ENCODE measurements at regions not wholly inside any gene's neighbourhood (a gene's known extent, or its start where the extent isn't known, plus 50 kb on each side); places are given as distances from the start of the nearest gene placed in this dataset.

GRCh38 chr5:26737348-26738265, 300.8 kb downstream of the CDH9 start:
- intact Hi-C loops (cut with DNase I; ENCODE audit: low total_unique reads) = no loop called here

DNA sequence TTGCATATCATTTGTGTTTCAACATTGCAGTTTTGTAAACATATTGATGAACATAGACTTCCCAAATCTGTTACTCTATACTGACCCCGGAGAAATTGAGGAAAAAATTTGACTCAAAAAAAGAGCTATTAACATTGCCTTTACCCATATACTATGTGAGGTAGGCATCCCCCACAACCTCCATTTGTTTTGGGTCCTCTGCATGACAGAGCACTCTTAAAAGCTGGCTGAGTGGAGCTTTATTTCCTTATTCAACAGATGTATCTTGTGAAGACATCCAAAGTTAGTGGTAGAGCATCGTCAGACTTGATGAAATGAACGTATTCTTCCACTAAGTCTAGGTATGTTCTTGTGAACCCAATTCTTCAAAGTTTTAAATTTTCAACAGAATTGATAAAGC, 310.5 kb downstream of the CDH9 start:
- no peak overlapping the region for H3K4me3 ChIP-seq
- H3K27me3 ChIP-seq = no peaks in the 10 kb centered on the region
- intact Hi-C loops (cut with DNase I; ENCODE audit: low total_unique reads) (no loop called here), in situ Hi-C loops (cut with MboI; ENCODE audit: low sequenced_read_pairs in 4 of 4) (no loop called here)
- no peak for DNase-seq
- TF ChIP-seq POLR2A (IDR thresholded peaks at IDR 0.05) = no peak
- no peak overlapping the region for H3K27ac ChIP-seq
- no peaks in the 10 kb centered on the region for H3K4me1 ChIP-seq
- no peak for ATAC-seq
- H3K9me3 ChIP-seq = no peaks in the 10 kb centered on the region
- H3K36me3 ChIP-seq = no peaks in the 10 kb centered on the region

More at GRCh38 chr5:26737348-26738265, 300.8 kb downstream of the CDH9 start:
- H3K27ac ChIP-seq = no peak overlapping the region
- TF ChIP-seq POLR2A (IDR thresholded peaks at IDR 0.05) = no peak
- TF ChIP-seq CTCF (IDR thresholded peaks at IDR 0.05 in 4 of 5, conservative IDR thresholded peaks at IDR 0.05 in 1 of 5) = no peak
- H3K27me3 ChIP-seq = no peaks in the 10 kb centered on the region
- no peak for ATAC-seq
- in situ Hi-C loops (cut with MboI; ENCODE audit: low sequenced_read_pairs in 4 of 4) = no loop called here
- no peak for DNase-seq
- no peak overlapping the region for H3K4me3 ChIP-seq
- no peaks in the 10 kb centered on the region for H3K36me3 ChIP-seq
- H3K4me1 ChIP-seq = no peaks in the 10 kb centered on the region
- H3K9me3 ChIP-seq = no peaks in the 10 kb centered on the region

DNA sequence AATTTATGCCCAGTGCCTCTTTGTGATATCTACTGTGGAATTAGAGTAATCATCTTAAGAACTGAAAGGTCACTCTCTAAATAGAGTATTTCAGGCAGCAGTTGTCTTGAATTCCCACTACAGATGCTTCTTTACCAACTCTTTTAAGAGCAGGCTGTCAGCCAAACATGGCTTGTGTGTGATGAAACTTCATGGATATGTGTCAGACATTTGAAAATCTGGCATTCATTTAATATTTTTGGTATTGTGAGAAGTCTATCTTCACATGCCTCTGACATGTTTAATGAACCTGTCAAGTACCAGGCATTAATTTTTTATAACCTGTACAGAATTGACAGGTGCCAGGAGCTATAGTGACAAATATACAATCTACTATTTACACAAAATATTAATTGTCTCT, 318.6 kb downstream of the CDH9 start:
- H3K27ac ChIP-seq = no peak overlapping the region
- DNase-seq (no peak), ATAC-seq (no peak)
- no peaks in the 10 kb centered on the region for H3K9me3 ChIP-seq
- no peaks in the 10 kb centered on the region for H3K27me3 ChIP-seq
- in situ Hi-C loops (cut with MboI; ENCODE audit: low sequenced_read_pairs in 4 of 4) = no loop called here
- H3K4me3 ChIP-seq = no peak overlapping the region
- H3K36me3 ChIP-seq = no peaks in the 10 kb centered on the region
- TF ChIP-seq POLR2A (IDR thresholded peaks at IDR 0.05) (no peak), CTCF (IDR thresholded peaks at IDR 0.05 in 4 of 5, conservative IDR thresholded peaks at IDR 0.05 in 1 of 5) (no peak)
- intact Hi-C loops (cut with DNase I; ENCODE audit: low total_unique reads) = no loop called here
- H3K4me1 ChIP-seq = no peaks in the 10 kb centered on the region

- in situ Hi-C loops (cut with MboI; ENCODE audit: low sequenced_read_pairs in 4 of 4) (no loop called here), intact Hi-C loops (cut with DNase I; ENCODE audit: low total_unique reads) (no loop called here)
- Histone ChIP-seq H3K4me1 (no peaks in the 10 kb centered on the region), H3K27ac (no peak overlapping the region), H3K9me3 (no peaks in the 10 kb centered on the region), H3K27me3 (no peaks in the 10 kb centered on the region), H3K4me3 (no peak overlapping the region), H3K36me3 (no peaks in the 10 kb centered on the region)
- no peak for TF ChIP-seq POLR2A (IDR thresholded peaks at IDR 0.05)
- DNase-seq (no peak), ATAC-seq (no peak)
Observed at GRCh38 chr5:26700759-26701384, 337.5 kb downstream of the CDH9 start.

DNA sequence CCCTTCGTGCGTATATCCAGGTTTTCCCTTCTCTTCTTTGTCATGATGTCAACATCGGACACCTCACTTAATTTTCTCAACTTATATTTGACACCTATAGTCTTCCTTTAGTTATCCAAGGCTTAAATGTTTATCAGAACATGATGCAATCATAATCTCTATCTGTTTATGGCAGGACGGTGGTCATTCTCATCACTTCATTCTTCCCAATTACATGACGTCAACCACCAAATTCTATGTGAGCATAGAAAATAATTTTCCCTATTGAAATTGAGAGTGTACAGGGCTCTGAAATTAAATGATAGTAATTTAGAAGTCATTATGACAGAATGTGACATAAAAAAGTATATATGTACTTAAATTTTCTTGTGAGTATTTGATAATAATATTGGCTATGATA, 345.4 kb downstream of the CDH9 start:
- no peaks in the 10 kb centered on the region for H3K9me3 ChIP-seq
- no peak overlapping the region for H3K4me3 ChIP-seq
- DNase-seq (no peak), ATAC-seq (no peak)
- no peak overlapping the region for H3K27ac ChIP-seq
- no peaks in the 10 kb centered on the region for H3K36me3 ChIP-seq
- no peaks in the 10 kb centered on the region for H3K27me3 ChIP-seq
- in situ Hi-C loops (cut with MboI; ENCODE audit: low sequenced_read_pairs in 4 of 4) (no loop called here), intact Hi-C loops (cut with DNase I; ENCODE audit: low total_unique reads) (no loop called here)
- no peaks in the 10 kb centered on the region for H3K4me1 ChIP-seq
- TF ChIP-seq CTCF (IDR thresholded peaks at IDR 0.05 in 4 of 5, conservative IDR thresholded peaks at IDR 0.05 in 1 of 5) = no peak
- TF ChIP-seq POLR2A (IDR thresholded peaks at IDR 0.05) = no peak

Measured in gastrocnemius medialis (tissue), 4 donors.